Sigmoid colon (tissue), 6 donors: ENCODE measurements at regions not wholly inside any gene's neighbourhood (a gene's known extent, or its start where the extent isn't known, plus 50 kb on each side); places are given as distances from the start of the nearest gene placed in this dataset.

Experiments
- DNase-seq: peaks from one replicate; pipeline ENCODE4 v3.0.0-alpha.2; 2019
- H3K27ac ChIP-seq, 4 donors: fragments of 200-600 bp; sonication (generic); one replicate each; pipeline ENCODE4 v1.5.1; 2016 to 2019; ENCODE audit warnings: mild to moderate bottlenecking in 1 of 4
- H3K27me3 ChIP-seq, 3 donors: fragments of 200-600 bp; sonication (generic); one replicate each; pipeline ENCODE4 v1.5.1; 2019; ENCODE audit warnings: mild to moderate bottlenecking in 1 of 3
- H3K36me3 ChIP-seq, 4 donors: fragments of 200-600 bp; sonication (generic); one replicate each; pipeline ENCODE4 v1.5.1; 2016 to 2019
- H3K4me1 ChIP-seq, 4 donors: fragments of 200-600 bp; sonication (generic); one replicate each; pipeline ENCODE4 v1.5.1; 2017 to 2019
- H3K4me3 ChIP-seq, 4 donors: fragments of 200-600 bp; sonication (generic); one replicate each; pipeline ENCODE4 v1.5.1; 2017 to 2019; ENCODE audit warnings: mild to moderate bottlenecking in 2 of 4, moderate library complexity in 1 of 4
- H3K9me3 ChIP-seq, 4 donors: fragments of 200-600 bp in 3 of 4; sonication (generic) in 3 of 4; one replicate each; pipeline versions ENCODE4 v1.5.1 to v1.6.1; 2013 to 2019
- CTCF ChIP-seq, 4 experiments: fragments of 450-650 bp in 3 of 4; fragments of 200-600 bp in 1 of 4; IDR thresholded peaks; one replicate each; pipeline ENCODE4 v1.5.1; 2016 to 2019; ENCODE audit warnings: antibody characterized with exemption in 4 of 4, mild to moderate bottlenecking in 3 of 4, moderate library complexity in 2 of 4
- EP300 ChIP-seq, 4 donors: sonication (generic); formaldehyde crosslinking; IDR thresholded peaks; one replicate each; pipeline ENCODE4 v1.6.1; 2017; ENCODE audit warnings: antibody characterized with exemption in 4 of 4
- POLR2A ChIP-seq, 2 donors: fragments of 450-650 bp; IDR thresholded peaks; one replicate each; pipeline ENCODE4 v1.6.1; 2016; ENCODE audit warnings: antibody characterized with exemption in 2 of 2, mild to moderate bottlenecking in 2 of 2, moderate library complexity in 2 of 2
- POLR2AphosphoS5 ChIP-seq, 4 donors: sonication (generic); formaldehyde crosslinking; IDR thresholded peaks; one replicate each; pipeline ENCODE4 v1.6.1; 2017; ENCODE audit warnings: antibody characterized with exemption in 4 of 4
- WGBS, 2 donors: extraction: QIAGEN DNeasy Blood & Tissue Kit; methylation state at CpG; one replicate each; pipeline ENCODE4 v1.1.7; 2013; 5-methylcytosine and 5-hydroxymethylcytosine counted together
- intact Hi-C: fragments of 100-400 bp; cut with DNase I; formaldehyde crosslinking; loops from one replicate; pipeline ENCODE4 v1.15.1; 2023
- donor health status: healthy with polysubstance abuse.
- donor health status: healthy.

GRCh38 chr10:130958981-130959751, 352.4 kb downstream of the TCERG1L start:
- DNase-seq, result no peak
- H3K9me3 ChIP-seq, result no peaks in the 10 kb centered on the region
- WGBS, 2 donors, result 86 to 89% methylated on average over 16 of the region's 16 CpGs
- no peaks in the 10 kb centered on the region for H3K4me1 ChIP-seq
- no peak overlapping the region for H3K27ac ChIP-seq
- no peak overlapping the region for H3K4me3 ChIP-seq
- H3K36me3 ChIP-seq, result no peaks in the 10 kb centered on the region
- intact Hi-C loops, result no loop called here
- H3K27me3 ChIP-seq, result no peaks in the 10 kb centered on the region
- TF ChIP-seq CTCF (IDR thresholded peaks at IDR 0.05) (no peak), POLR2AphosphoS5 (IDR thresholded peaks at IDR 0.05) (no peak), POLR2A (IDR thresholded peaks at IDR 0.05) (no peak), EP300 (IDR thresholded peaks at IDR 0.05) (no peak)

GRCh38 chr10:130959752-130960195, 351.7 kb downstream of the TCERG1L start:
- TF ChIP-seq CTCF (IDR thresholded peaks at IDR 0.05) (no peak), EP300 (IDR thresholded peaks at IDR 0.05) (no peak), POLR2A (IDR thresholded peaks at IDR 0.05) (no peak), POLR2AphosphoS5 (IDR thresholded peaks at IDR 0.05) (no peak)
- no peaks in the 10 kb centered on the region for H3K36me3 ChIP-seq
- intact Hi-C loops, result no loop called here
- no peaks in the 10 kb centered on the region for H3K27me3 ChIP-seq
- DNase-seq, result no peak
- H3K4me3 ChIP-seq, result no peak overlapping the region
- no peaks in the 10 kb centered on the region for H3K4me1 ChIP-seq
- H3K27ac ChIP-seq, result no peak overlapping the region
- no peaks in the 10 kb centered on the region for H3K9me3 ChIP-seq
- 74 to 77% methylated on average over 8 of the region's 8 CpGs for WGBS, 2 donors

GRCh38 chr10:130960531-130960930, 351.0 kb downstream of the TCERG1L start:
- intact Hi-C loops, result no loop called here
- H3K27ac ChIP-seq, result no peak overlapping the region
- TF ChIP-seq EP300 (IDR thresholded peaks at IDR 0.05) (no peak), POLR2A (IDR thresholded peaks at IDR 0.05) (no peak), CTCF (IDR thresholded peaks at IDR 0.05) (no peak), POLR2AphosphoS5 (IDR thresholded peaks at IDR 0.05) (no peak)
- H3K4me3 ChIP-seq, result no peak overlapping the region
- 79 to 80% methylated on average over 8 of the region's 8 CpGs for WGBS, 2 donors
- DNase-seq, result no peak
- H3K36me3 ChIP-seq, result no peaks in the 10 kb centered on the region
- no peaks in the 10 kb centered on the region for H3K9me3 ChIP-seq
- no peaks in the 10 kb centered on the region for H3K27me3 ChIP-seq
- no peaks in the 10 kb centered on the region for H3K4me1 ChIP-seq

- TF ChIP-seq CTCF (IDR thresholded peaks at IDR 0.05) (no peak), POLR2A (IDR thresholded peaks at IDR 0.05) (no peak), EP300 (IDR thresholded peaks at IDR 0.05) (no peak), POLR2AphosphoS5 (IDR thresholded peaks at IDR 0.05) (no peak)
- DNase-seq, result no peak
- Histone ChIP-seq H3K4me3 (no peak overlapping the region), H3K27me3 (no peaks in the 10 kb centered on the region), H3K27ac (no peak overlapping the region), H3K36me3 (no peaks in the 10 kb centered on the region), H3K9me3 (no peaks in the 10 kb centered on the region), H3K4me1 (no peaks in the 10 kb centered on the region)
- intact Hi-C loops, result no loop called here
- WGBS, 2 donors, result 74 to 84% methylated on average over 5 of the region's 5 CpGs
Observed at GRCh38 chr10:130961506-130962239, 349.8 kb downstream of the TCERG1L start.
